ENCODE measurements at regions not wholly inside any gene's neighbourhood (a gene's known extent, or its start where the extent isn't known, plus 50 kb on each side); places are given as distances from the start of the nearest gene placed in this dataset.

DNA sequence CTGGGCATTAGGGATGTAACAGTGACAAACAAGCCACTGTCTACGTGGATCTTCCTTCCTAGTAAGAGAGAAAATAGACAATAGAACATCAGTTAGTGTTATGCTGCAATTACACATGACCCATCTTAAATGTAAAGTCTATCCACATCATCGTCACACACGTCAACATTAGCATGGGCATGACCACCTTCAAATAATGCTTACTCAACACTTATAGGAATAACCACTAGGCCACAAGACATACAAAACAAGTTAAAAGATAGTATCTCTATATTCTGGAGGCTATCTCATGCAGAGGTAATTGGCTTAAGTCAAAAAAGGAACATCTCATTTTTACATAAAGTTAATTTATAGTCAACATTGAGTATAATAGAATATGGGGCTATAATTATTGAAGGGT lies 156.5 kb downstream of the MOXD1 start:
- DNase-seq, result no peak

DNA sequence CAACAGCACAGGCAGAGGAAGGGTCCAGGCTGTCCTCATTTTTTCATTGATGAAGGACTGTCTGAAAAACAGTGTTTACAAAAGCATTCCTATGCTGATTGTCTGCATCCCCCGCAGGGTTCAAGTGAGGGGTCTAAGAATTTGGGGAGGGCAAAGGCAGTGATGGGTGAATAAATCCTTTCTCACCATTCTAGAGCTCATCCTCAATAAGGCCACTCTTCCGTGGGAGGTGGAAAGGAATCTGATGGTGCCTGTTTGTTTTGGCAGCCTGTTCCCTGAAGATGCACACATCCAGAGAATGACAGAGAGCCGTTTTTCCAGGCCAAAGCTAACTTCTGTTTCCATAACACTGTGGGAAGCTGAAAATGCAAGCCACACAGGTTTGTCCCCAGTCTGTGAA lies 164.5 kb downstream of the MOXD1 start:
- DNase-seq, result no peak

GRCh38 chr6:132236281-132236680 lies 165.0 kb downstream of the MOXD1 start:
- no peak for DNase-seq

DNA sequence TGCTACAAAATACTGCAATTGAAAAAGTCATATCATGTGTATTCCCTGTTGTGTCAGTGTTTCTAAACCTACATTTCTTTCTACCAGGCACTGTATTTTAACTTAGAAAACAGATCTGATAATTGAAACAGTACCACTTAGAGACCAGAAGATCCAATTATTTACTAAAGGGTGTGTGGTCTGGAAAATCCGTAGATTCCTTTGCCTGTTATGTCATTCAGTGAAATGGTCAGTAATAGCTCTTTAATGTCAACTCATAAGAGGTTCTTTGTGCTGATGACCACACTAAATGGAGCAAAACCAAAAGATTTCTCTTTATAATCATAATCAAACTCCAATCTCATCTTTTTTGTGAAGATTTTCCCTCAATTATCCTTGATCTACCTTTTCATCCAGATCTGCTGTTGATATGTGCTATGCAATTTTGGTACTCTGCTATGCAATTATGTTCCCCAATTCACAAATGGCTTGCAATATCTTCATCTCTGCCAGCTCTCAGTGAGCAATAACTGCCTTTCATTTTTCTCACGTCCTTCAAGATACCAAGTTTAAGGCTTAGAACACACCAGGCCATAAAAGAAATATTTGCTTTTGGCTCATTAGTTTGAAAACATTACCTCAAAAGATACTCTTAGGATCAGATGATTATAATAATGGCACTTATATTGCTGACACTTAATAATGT lies 165.5 kb downstream of the MOXD1 start:
- no peak for DNase-seq

DNA sequence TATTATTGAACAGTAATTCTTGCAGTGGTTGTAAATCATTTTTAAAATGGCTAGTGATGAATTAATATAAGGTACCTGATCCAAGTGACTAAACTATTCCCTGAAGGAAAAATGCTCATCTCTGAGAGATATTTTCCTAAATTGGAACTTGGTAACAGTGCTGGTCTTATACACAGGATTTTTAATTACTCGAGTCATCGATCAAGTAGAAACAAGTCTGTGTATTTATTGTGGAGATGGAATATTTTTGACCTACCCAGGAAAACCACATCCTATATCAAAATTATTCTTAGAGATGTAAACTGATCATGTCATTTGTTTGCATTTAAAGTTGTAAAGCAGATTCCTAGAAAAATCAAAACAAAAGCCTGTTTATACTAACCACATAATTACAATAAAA lies 166.9 kb downstream of the MOXD1 start:
- DNase-seq, result no peak

- DNase-seq, result no peak
Observed at GRCh38 chr6:132231121-132231884, 170.0 kb downstream of the MOXD1 start.

- no peak for DNase-seq
Observed at GRCh38 chr6:132228894-132229293, 172.4 kb downstream of the MOXD1 start.

GRCh38 chr6:132227904-132228303 lies 173.4 kb downstream of the MOXD1 start:
- DNase-seq, result no peak

DNA sequence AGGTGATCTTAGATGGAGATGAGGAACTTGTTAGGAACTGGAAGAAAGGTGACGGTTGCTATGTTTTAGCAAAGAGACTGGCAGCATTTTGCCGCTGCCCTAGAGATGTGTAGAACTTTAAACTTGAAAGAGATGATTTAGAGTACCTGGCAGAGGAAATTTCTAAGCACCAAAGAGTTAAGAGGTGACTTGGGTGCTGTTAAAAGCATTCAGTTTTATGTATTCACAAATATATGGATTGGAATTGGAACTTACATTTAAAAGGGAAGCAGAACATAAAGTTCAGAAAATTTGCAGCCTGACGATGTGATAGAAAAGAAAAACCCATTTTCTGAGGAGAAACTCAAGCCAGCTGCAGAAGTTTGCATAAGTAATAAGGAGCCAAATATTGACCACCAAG lies 176.3 kb downstream of the MOXD1 start:
- no peak for DNase-seq

DNA sequence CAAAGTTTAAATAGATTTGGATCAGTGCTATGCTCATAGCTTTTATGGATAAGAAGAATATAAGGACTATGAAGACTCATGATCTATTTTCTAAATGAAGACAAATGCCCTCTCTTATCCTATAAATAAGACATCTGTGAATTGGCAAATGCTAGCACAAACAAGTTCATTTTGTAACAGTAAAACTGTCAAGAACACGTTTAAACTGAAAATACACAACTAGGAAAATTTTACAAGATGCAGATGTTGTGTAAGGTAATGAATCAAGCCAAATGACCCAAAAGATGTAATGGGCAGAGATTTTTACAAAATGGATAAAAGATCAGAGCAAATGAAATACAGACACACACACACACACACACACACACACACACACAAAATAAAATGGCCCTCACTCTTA lies 180.5 kb downstream of the MOXD1 start:
- DNase-seq, result no peak

GRCh38 chr6:132219901-132220300 lies 181.4 kb downstream of the MOXD1 start:
- DNase-seq, result no peak

- DNase-seq, result no peak
Observed at GRCh38 chr6:132218059-132218696, 183.1 kb downstream of the MOXD1 start.

- DNase-seq, result no peak
Observed at GRCh38 chr6:132215805-132216204, 185.5 kb downstream of the MOXD1 start.

DNA sequence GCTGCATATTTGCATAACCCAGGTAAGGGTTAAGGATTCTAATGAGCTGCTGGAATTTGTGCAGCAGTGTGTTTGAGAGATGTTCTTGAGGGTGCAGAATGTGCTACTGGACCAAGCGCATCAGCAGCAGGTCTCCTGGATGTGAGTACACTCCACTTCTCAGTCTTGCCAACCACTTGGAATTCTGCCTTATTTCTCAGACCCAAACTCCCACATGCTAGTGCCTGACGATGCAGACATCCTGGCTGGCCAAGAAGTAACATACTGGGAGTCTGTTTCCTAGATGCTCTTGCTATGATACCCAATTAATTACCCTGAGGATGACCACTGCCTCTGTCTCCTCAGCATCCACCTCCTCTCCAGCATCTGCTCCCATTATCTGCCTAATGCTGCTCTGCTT lies 186.6 kb downstream of the MOXD1 start:
- DNase-seq, result no peak

DNA sequence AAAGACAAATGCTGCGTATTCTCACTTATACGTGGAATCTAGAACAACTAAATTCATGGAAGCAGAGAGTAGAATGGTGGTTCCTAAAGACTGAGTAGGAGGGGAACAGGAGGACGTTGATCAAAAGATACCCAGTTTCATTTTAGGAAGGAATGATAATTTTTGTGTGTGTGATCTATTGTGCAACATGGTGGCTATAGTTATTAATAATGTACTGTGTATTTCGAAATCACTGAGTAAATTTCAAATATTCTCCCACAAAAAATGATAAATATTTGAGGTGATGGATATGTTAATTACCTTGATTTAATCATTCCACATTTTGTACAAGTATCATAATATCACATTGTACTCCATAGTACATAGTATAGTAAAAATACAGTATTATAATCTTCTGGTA lies 187.5 kb downstream of the MOXD1 start:
- no peak for DNase-seq

GRCh38 chr6:132213191-132213590 lies 188.1 kb downstream of the MOXD1 start:
- no peak for DNase-seq

GRCh38 chr6:132210886-132211563 lies 190.2 kb downstream of the MOXD1 start:
- no peak for DNase-seq

DNA sequence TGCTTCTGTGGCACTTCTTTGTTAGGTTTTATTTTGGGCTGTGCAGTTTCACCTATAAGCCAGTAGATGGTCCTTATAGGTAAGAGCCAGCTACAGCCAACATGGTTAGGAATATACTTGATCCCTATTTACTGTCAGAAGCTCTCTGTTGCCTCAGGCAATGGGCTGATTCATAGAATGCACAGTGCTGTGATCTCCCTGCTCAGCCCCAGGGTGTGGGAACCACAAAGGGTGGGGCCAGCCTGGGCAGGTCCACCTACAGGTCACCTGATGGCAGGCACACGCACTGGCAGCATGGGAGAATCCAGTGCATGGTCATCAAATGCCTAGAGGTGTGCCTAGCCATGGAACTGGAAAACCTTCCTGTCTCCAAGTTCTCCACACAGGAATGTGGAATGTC lies 191.9 kb downstream of the MOXD1 start:
- no peak for DNase-seq

- DNase-seq, result no peak
Observed at GRCh38 chr6:132207991-132208390, 193.3 kb downstream of the MOXD1 start.

- no peak for DNase-seq
Observed at GRCh38 chr6:132205946-132206345, 195.3 kb downstream of the MOXD1 start.

GRCh38 chr6:132204591-132204990 lies 196.7 kb downstream of the MOXD1 start:
- no peak for DNase-seq

DNA sequence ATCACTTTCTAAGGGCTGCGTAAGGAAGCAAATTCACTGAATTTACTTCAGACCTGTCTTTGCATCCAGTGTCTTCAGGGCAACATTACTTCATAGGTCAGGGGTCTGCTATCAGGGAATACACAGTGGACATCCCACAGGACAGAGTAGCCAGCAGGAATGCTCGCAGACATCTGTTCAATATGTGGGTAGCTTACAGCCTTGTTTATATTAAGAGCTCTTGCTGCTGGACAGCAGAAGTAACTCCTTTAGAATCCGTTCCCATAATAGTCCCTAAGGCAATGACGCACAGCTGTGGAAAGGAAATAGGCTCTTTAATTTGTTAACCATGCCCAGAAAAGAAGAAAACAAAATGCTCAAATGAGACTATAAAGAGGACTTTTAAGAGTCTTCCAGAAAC lies 198.7 kb downstream of the MOXD1 start:
- no peak for DNase-seq

GRCh38 chr6:132199343-132199742 lies 201.9 kb downstream of the MOXD1 start:
- DNase-seq, result no peak

GRCh38 chr6:132198896-132199295 lies 202.4 kb downstream of the MOXD1 start:
- no peak for DNase-seq

Data from NCI-H2171 (cell line).